Mesenchymal stem cell (in vitro differentiated cells and primary cell): ENCODE measurements at regions not wholly inside any gene's neighbourhood (a gene's known extent, or its start where the extent isn't known, plus 50 kb on each side); places are given as distances from the start of the nearest gene placed in this dataset.

Experiments used
- DNase-seq: peaks from one replicate; pipeline ENCODE4 v3.0.0-alpha.2; 2013
- H2AFZ ChIP-seq: one replicate; pipeline ENCODE4 v1.6.1; 2013; ENCODE audit warnings: low read depth, mild to moderate bottlenecking, control low read depth, inconsistent platforms, low read length, moderate library complexity
- H2AK5ac ChIP-seq: 2 replicates; pipeline ENCODE4 v1.6.1; 2013; ENCODE audit warnings: low read length, moderate library complexity, mild to moderate bottlenecking, inconsistent platforms; ENCODE audit not compliant: severe bottlenecking
- H2BK120ac ChIP-seq: one replicate; pipeline ENCODE4 v1.6.1; 2013; ENCODE audit warnings: low read depth, mild to moderate bottlenecking, inconsistent platforms, low read length, moderate library complexity
- H2BK12ac ChIP-seq, 2 experiments: one replicate each; pipeline ENCODE4 v1.6.1; 2013; ENCODE audit warnings: inconsistent platforms in 2 of 2, low read length in 2 of 2, mild to moderate bottlenecking in 2 of 2, moderate library complexity in 2 of 2, control low read depth in 1 of 2
- H2BK15ac ChIP-seq: one replicate; pipeline ENCODE4 v1.6.1; 2013; ENCODE audit warnings: mild to moderate bottlenecking, low read depth, inconsistent platforms; ENCODE audit not compliant: poor library complexity, severe bottlenecking
- H2BK5ac ChIP-seq: 2 replicates; pipeline ENCODE4 v1.6.1; 2013; ENCODE audit warnings: low read depth, mild to moderate bottlenecking, low read length, control low read depth, inconsistent platforms; ENCODE audit not compliant: poor library complexity, severe bottlenecking
- H3K14ac ChIP-seq, 2 experiments: one replicate each; pipeline ENCODE4 v1.6.1; 2013; ENCODE audit warnings: inconsistent platforms in 2 of 2, low read length in 2 of 2, control low read depth in 1 of 2, mild to moderate bottlenecking in 1 of 2, moderate library complexity in 1 of 2
- H3K18ac ChIP-seq, 2 experiments: one replicate each; pipeline ENCODE4 v1.6.1; 2013; ENCODE audit warnings: inconsistent platforms in 2 of 2, low read length in 2 of 2, control low read depth in 1 of 2, low read depth in 1 of 2, mild to moderate bottlenecking in 1 of 2
- H3K23ac ChIP-seq, 2 experiments: one replicate each; pipeline ENCODE4 v1.6.1; 2013; ENCODE audit warnings: inconsistent platforms in 2 of 2, low read length in 2 of 2, mild to moderate bottlenecking in 2 of 2, moderate library complexity in 2 of 2, control low read depth in 1 of 2
- H3K27ac ChIP-seq: 2 replicates; pipeline ENCODE4 v1.5.1; 2013; ENCODE audit warnings: mild to moderate bottlenecking, moderate library complexity, low read length, control low read depth, inconsistent platforms; ENCODE audit not compliant: poor library complexity, severe bottlenecking
- H3K27me3 ChIP-seq, 2 experiments: 2 replicates each; pipeline versions ENCODE4 v1.6.1 to v1.7.0; 2013; ENCODE audit warnings: low read length in 2 of 2, mild to moderate bottlenecking in 2 of 2, moderate library complexity in 2 of 2, control low read depth in 1 of 2, inconsistent platforms in 1 of 2; ENCODE audit not compliant: control insufficient read depth in 1 of 2, insufficient read depth in 1 of 2
- H3K36me3 ChIP-seq, 2 experiments: 2 replicates each; pipeline versions ENCODE4 v1.6.1 to v1.7.0; 2013; ENCODE audit warnings: low read length in 2 of 2, control low read depth in 1 of 2, inconsistent platforms in 1 of 2, low read depth in 1 of 2, mild to moderate bottlenecking in 1 of 2; ENCODE audit not compliant: insufficient read depth in 2 of 2, control insufficient read depth in 1 of 2
- H3K4ac ChIP-seq, 2 experiments: one replicate each; pipeline ENCODE4 v1.6.1; 2013; ENCODE audit warnings: inconsistent platforms in 2 of 2, low read length in 2 of 2, mild to moderate bottlenecking in 2 of 2, moderate library complexity in 2 of 2, control low read depth in 1 of 2, low read depth in 1 of 2
- H3K4me1 ChIP-seq: 2 replicates; pipeline ENCODE4 v1.6.1; 2013; ENCODE audit warnings: low read depth, low read length, control low read depth; ENCODE audit not compliant: control insufficient read depth, insufficient read depth
- H3K4me2 ChIP-seq: 2 replicates; pipeline ENCODE4 v1.6.1; 2013; ENCODE audit warnings: low read length, mild to moderate bottlenecking, inconsistent platforms; ENCODE audit not compliant: poor library complexity, severe bottlenecking
- H3K4me3 ChIP-seq, 2 experiments: 2 replicates each; pipeline versions ENCODE4 v1.5.1 to v1.7.0; 2013; ENCODE audit warnings: low read length in 2 of 2, mild to moderate bottlenecking in 2 of 2, control low read depth in 1 of 2, low read depth in 1 of 2; ENCODE audit not compliant: insufficient read depth in 1 of 2
- H3K79me1 ChIP-seq: replicated peaks from 2 replicates; pipeline ENCODE4 v1.6.1; 2013; ENCODE audit warnings: mild to moderate bottlenecking, control low read depth, low read length, inconsistent platforms; ENCODE audit not compliant: poor library complexity, severe bottlenecking
- H3K9ac ChIP-seq: 2 replicates; pipeline ENCODE4 v1.7.0; 2013; ENCODE audit warnings: mild to moderate bottlenecking, low read length, moderate library complexity
- H3K9me3 ChIP-seq: 2 replicates; pipeline ENCODE4 v1.7.0; 2013; ENCODE audit warnings: mild to moderate bottlenecking, low read length; ENCODE audit not compliant: control insufficient read depth
- H4K8ac ChIP-seq: one replicate; pipeline ENCODE4 v1.6.1; 2013; ENCODE audit warnings: inconsistent platforms, mild to moderate bottlenecking, low read length, moderate library complexity
- H4K91ac ChIP-seq: one replicate; pipeline ENCODE4 v1.6.1; 2013; ENCODE audit warnings: mild to moderate bottlenecking, low read length, inconsistent platforms
- WGBS: methylation state at CpG from one replicate; pipeline ENCODE4 v1.1.7; 2013; ENCODE audit warnings: mixed read lengths; 5-methylcytosine and 5-hydroxymethylcytosine counted together

DNA sequence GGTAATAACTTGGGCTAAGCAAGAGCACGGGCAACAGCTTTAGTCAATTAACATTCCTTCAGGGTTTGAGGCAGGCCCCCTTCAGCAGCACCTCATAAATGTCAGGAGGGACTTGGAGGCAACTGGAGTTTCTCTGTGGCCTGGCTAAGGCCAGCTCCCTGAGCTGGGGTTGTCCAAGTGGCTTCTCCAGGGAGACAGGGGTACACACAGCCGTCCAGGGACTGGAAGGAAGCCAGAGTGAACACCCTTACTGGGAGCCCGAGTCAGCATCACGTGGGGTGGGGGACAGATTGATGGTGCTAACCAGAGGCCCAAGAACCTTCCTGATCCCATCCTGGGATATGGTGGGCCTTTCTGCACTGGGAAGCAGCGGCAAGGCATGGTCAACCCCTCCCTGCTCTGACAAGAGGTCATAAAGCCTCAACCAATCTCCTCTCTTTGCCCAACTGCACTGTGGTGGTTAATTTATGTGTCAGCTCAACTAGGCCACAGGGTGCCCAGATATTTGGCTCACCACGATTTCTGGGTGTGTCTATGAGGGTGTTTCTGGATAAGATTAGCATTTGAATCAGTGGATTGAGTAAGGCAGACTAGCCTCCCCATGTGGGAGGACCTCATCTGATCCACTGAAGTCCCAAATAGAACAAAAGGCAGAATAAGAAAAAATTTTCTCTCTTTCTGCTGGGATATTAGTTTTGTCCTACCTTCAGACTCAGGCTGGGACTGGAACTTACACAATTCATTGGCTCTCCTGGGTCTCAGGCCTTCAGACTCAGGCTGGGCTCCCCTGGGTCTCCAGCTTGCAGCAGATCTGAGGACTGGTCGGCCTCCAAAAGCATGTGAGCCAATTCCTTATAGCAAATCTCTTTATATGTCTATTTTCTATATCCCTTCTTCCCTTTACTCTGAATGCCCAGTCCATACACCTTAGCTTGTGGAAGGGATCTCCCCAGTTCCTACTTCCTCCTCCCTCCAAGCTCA, 127.2 kb upstream of the LARP1 start:
- DNase-seq, result no peak
- H3K9me3 ChIP-seq, result no peaks in the 10 kb centered on the region
- peaks cover 2 to 13% of the 10 kb centered on the region in 2 experiments for H3K27me3 ChIP-seq
- no peak overlapping the region for H3K27ac ChIP-seq
- H3K4ac ChIP-seq, result no peak overlapping the region
- H3K23ac ChIP-seq, result no peak overlapping the region
- H4K8ac ChIP-seq, result no peak overlapping the region
- no peak overlapping the region for H2BK5ac ChIP-seq
- no peak overlapping the region for H4K91ac ChIP-seq
- no peak overlapping the region for H2BK15ac ChIP-seq
- no peak overlapping the region for H2AK5ac ChIP-seq
- no peaks in the 10 kb centered on the region for H3K79me1 ChIP-seq
- no peak overlapping the region for H3K9ac ChIP-seq
- no peak overlapping the region for H3K18ac ChIP-seq
- no peak overlapping the region for H2BK120ac ChIP-seq
- H3K4me3 ChIP-seq, result no peak overlapping the region
- H2AFZ ChIP-seq, result no peak overlapping the region
- no peak overlapping the region for H3K4me2 ChIP-seq
- no peaks in the 10 kb centered on the region for H3K36me3 ChIP-seq
- H3K4me1 ChIP-seq, result no peaks in the 10 kb centered on the region
- no peak overlapping the region for H2BK12ac ChIP-seq
- H3K14ac ChIP-seq, result no peak overlapping the region
- 52% methylated on average over 6 of the region's 7 CpGs for WGBS

DNA sequence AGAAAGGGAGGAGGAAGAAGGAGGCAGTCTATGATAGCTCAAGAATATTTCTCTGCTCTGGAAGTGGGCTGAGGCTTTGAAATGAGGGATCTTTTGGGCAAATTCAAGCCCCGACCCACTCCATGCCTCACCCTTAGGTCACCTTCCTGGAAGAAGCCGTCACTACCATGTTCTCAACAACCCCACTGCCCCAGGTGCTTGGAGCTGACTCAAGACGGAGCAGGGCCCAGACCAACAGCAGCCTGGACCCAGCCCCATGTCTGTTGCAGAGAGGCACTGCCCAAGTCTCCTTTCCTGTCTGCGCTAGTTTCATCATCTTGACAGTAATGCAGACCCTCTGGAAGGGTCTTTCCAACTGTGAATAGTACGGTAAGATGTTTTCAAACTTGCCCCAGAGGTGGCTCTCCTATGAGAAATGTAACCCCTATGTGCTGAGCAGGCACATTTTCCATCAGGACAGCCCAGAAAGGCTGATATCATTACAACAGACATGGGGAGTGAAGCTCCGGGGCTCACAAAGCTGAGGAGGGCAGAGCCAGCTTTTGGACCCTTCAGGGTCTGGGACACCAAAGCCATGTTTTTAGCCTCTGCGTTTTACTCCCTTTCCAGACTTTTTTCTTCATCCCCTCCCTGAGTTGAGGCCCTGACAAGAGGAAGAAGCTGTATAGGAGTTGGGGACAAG, 128.2 kb upstream of the LARP1 start:
- Histone ChIP-seq H2AFZ (no peak overlapping the region), H3K27ac (no peak overlapping the region), H3K4ac (no peak overlapping the region), H3K4me1 (no peaks in the 10 kb centered on the region), H3K79me1 (no peaks in the 10 kb centered on the region), H3K14ac (no peak overlapping the region), H4K91ac (no peak overlapping the region), H3K4me2 (no peak overlapping the region), H3K4me3 (no peak overlapping the region), H2BK120ac (no peak overlapping the region), H3K18ac (no peak overlapping the region), H2BK15ac (no peak overlapping the region), H4K8ac (no peak overlapping the region), H2BK5ac (no peak overlapping the region), H3K9ac (no peak overlapping the region), H3K27me3 (peaks cover 0 to 12% of the 10 kb centered on the region in 2 experiments), H2AK5ac (no peak overlapping the region), H3K9me3 (no peaks in the 10 kb centered on the region), H2BK12ac (no peak overlapping the region), H3K23ac (no peak overlapping the region), H3K36me3 (no peaks in the 10 kb centered on the region)
- no peak for DNase-seq
- 79% methylated on average over 6 of the region's 7 CpGs for WGBS

DNA sequence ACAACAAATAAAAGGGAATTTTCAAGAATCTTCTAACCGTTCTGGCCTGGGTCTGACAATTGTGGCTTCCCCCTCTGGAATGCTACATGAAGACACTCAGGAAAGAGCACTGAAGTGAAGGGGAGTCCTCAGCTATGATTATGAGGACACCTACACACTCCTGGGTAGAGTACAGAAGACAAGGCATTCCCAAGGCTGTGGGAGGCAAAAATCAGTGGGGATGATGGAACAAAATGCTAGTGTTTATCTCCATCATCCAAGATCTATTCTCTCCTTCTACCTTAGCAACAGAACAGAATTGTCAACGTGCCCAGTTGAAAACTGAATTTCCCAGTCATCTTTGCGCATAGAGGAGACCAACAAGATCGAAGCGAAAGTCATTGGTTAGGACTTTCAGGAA, 130.1 kb upstream of the LARP1 start:
- no peak overlapping the region for H2BK120ac ChIP-seq
- WGBS, result 88% methylated on average over 5 of the region's 5 CpGs
- H2AK5ac ChIP-seq, result no peak overlapping the region
- H2BK5ac ChIP-seq, result no peak overlapping the region
- no peak overlapping the region for H3K4me2 ChIP-seq
- H3K4me3 ChIP-seq, result no peak overlapping the region
- no peak overlapping the region for H2BK12ac ChIP-seq
- no peaks in the 10 kb centered on the region for H3K9me3 ChIP-seq
- no peak for DNase-seq
- H3K4ac ChIP-seq, result no peak overlapping the region
- no peak overlapping the region for H4K8ac ChIP-seq
- no peak overlapping the region for H4K91ac ChIP-seq
- no peak overlapping the region for H3K27ac ChIP-seq
- no peaks in the 10 kb centered on the region for H3K36me3 ChIP-seq
- no peak overlapping the region for H3K23ac ChIP-seq
- H3K4me1 ChIP-seq, result no peaks in the 10 kb centered on the region
- no peak overlapping the region for H3K18ac ChIP-seq
- H2BK15ac ChIP-seq, result no peak overlapping the region
- no peak overlapping the region for H3K9ac ChIP-seq
- no peak overlapping the region for H3K14ac ChIP-seq
- no peaks in the 10 kb centered on the region for H3K79me1 ChIP-seq
- peaks cover 7 to 12% of the 10 kb centered on the region in 2 experiments for H3K27me3 ChIP-seq
- H2AFZ ChIP-seq, result no peak overlapping the region

GRCh38 chr5:154624341-154624740, 130.8 kb upstream of the LARP1 start:
- no peak overlapping the region for H3K4me3 ChIP-seq
- H2AK5ac ChIP-seq, result no peak overlapping the region
- no peak overlapping the region for H3K23ac ChIP-seq
- H3K27me3 ChIP-seq, result peaks cover 7 to 12% of the 10 kb centered on the region in 2 experiments
- no peak overlapping the region for H3K4ac ChIP-seq
- H3K4me1 ChIP-seq, result no peaks in the 10 kb centered on the region
- H3K4me2 ChIP-seq, result no peak overlapping the region
- no peaks in the 10 kb centered on the region for H3K79me1 ChIP-seq
- no peak overlapping the region for H2AFZ ChIP-seq
- no peak overlapping the region for H2BK15ac ChIP-seq
- H2BK12ac ChIP-seq, result no peak overlapping the region
- H4K91ac ChIP-seq, result no peak overlapping the region
- WGBS, result 85% methylated on average over 2 of the region's 3 CpGs
- no peak overlapping the region for H4K8ac ChIP-seq
- no peak overlapping the region for H3K9ac ChIP-seq
- H3K9me3 ChIP-seq, result no peaks in the 10 kb centered on the region
- H3K14ac ChIP-seq, result no peak overlapping the region
- no peaks in the 10 kb centered on the region for H3K36me3 ChIP-seq
- no peak overlapping the region for H2BK5ac ChIP-seq
- H3K18ac ChIP-seq, result no peak overlapping the region
- DNase-seq, result no peak
- no peak overlapping the region for H2BK120ac ChIP-seq
- no peak overlapping the region for H3K27ac ChIP-seq
